CD4-positive, alpha-beta T cell treated with Interleukin-2 at 100 ng/mL for 4 hours (primary cell): ENCODE measurements at regions not wholly inside any gene's neighbourhood (a gene's known extent, or its start where the extent isn't known, plus 50 kb on each side); places are given as distances from the start of the nearest gene placed in this dataset.

ENCODE experiments used
- DNase-seq: peaks from one replicate; pipeline ENCODE4 v3.0.0-alpha.2; 2020; ENCODE audit warnings: low spot score

DNA sequence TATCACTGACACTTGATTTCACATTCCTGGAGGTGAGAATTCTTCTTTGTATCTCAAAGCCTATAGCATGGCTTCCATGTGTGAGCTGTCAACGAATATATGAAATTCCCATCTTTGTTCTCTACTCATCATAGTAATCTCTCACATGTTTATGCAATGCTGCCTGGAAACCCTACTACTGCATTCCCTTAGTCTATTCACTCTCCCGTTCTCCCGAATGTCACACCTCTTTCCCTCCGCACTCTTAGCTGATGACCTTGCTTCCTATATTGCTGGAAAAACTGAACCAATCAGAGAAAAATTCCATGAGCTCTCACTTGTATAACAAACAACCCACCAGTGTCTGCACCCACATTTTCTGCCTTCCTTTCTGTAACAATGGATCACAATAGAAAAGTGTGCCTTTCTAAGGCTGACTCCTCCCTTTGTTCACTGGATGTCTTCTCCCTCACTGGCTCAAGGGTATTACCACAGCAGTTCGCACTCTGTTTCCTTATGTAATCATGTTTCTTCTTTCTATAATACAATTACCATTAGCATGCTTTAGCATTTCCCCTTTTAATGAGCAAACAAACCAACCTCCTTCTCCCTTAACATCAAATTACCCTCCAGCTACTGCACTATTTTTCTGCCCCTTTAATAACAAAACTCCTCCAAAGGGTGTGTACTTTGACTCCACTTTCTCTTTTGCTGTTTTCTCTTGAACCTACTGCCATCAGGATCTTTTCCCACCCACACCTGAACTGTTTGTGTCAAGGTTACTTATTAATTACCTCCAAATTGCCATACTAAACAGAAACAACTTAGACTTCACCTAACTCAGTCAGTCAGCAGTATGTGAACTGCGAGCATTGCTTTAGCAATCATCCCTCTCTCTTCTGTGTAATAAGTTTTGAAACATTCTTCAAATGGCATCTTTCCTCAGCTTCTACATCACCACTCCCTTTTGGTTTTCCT, 63.9 kb upstream of the CCDC196 start:
- no peak for DNase-seq

DNA sequence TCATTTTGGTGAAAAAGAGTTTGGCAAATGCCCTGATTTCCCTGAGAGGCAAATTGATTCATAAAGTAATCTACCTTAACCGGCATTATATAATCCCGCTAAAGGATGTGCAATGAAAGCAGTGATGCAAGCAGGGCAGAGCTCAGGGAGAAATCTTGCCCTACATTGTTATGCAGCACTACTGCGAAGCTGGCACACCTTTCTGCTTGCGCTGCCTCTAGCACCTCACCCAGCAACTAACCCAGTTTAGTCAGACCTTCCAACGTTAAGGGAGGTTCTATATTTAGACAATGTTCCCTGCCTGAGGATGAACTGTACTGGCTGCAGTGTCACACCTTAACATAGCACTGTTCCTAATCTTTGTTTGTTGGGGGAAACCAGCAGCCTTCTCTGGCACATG, 60.8 kb upstream of the CCDC196 start:
- no peak for DNase-seq

DNA sequence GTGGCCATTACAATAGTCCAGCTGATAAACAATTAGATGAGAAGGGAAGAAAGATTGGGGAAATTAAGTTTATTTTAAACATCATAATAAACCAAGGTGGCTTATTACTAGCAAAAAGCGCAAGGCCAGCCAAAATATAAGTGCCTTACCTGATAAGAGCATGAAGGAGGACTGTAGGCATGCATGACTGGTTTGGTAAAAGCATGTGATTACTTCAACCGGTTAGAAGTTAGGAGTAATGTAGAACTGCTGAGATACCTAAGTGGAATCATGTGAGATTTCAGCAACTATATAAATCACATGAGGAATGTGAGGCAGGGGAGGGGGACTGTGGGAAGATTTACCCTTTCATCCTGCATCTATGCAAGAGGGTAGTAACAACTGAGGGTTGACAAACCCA, 59.7 kb upstream of the CCDC196 start:
- no peak for DNase-seq

DNA sequence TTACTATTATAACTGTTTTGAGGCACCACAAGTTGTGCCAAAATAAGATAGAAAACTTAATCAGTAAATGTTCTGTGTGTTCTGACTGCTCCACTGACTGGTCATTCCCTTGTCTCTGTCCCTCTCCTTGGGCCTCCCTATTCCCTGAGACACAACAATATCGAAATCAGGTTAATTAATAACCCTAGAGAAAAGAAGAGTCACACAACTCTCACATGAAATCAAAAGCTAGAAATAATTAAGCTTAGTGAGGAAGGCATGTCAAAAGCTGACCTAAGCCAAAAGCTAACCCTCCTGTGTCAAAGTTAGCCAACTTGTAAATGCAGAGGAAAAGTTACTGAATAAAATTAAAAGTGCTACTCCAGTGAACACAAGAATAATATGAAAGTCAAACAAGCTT, 53.8 kb upstream of the CCDC196 start:
- no peak for DNase-seq

DNA sequence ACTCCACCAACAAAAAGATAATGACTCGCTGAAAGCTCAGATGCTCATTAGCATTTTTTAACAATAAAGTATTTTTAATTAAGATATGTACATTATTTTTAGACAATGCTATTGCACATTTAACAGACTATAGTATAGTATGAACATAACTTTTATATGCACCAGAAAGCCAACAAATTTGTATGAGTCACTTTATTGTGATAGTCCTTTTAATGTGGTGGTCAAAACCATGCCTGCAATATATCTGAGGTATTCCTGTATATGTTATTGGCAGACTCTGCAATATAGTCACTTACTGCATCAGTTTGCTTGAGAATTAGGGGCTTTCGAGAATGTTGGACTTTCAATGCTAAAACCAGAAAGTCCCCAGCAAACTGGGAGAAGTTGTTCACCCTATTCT, 51.7 kb upstream of the CCDC196 start:
- DNase-seq, result no peak

DNA sequence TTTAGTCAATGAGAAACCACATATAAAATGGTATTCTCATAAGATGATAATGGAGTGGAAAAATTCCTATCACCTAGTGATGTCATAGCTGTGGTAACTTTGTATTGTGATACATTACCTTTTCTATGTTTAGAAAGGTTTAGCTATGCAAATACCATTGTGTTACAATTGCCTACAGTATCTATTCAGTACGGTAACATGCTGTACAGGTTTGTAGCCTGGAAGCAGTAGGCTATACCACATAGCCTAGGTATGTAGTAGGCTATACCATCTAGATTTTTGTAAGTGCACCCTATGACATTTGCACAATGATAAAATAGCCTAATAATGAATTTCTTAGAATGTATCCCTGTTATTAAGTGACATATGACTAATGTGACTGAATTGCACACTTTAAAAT, 50.5 kb upstream of the CCDC196 start:
- no peak for DNase-seq
